GM19099 (cell line): ENCODE measurements at regions not wholly inside any gene's neighbourhood (a gene's known extent, or its start where the extent isn't known, plus 50 kb on each side); places are given as distances from the start of the nearest gene placed in this dataset.

Experiments
- POLR2A ChIP-seq: IDR thresholded peaks from 3 replicates; pipeline ENCODE4 v1.6.1; 2011; ENCODE audit warnings: low read depth; ENCODE audit not compliant: insufficient read length; ENCODE audit errors: extremely low read depth

- TF ChIP-seq POLR2A: no peak
Measured at GRCh38 chr3:117512975-117513374, 803.4 kb downstream of the TUSC7 start.

- TF ChIP-seq POLR2A: no peak
Measured at GRCh38 chr3:117515309-117515708, 805.7 kb downstream of the TUSC7 start.

GRCh38 chr3:117518364-117518763, 808.8 kb downstream of the TUSC7 start:
- no peak for TF ChIP-seq POLR2A

GRCh38 chr3:117519776-117520175, 810.2 kb downstream of the TUSC7 start:
- TF ChIP-seq POLR2A: no peak

- no peak for TF ChIP-seq POLR2A
Measured at GRCh38 chr3:117520582-117520981, 811.0 kb downstream of the TUSC7 start.

GRCh38 chr3:117523418-117523817, 813.8 kb downstream of the TUSC7 start:
- TF ChIP-seq POLR2A: no peak

- TF ChIP-seq POLR2A: no peak
Measured at GRCh38 chr3:117524890-117525289, 815.3 kb downstream of the TUSC7 start.

GRCh38 chr3:117526470-117527079, 817.0 kb downstream of the TUSC7 start:
- TF ChIP-seq POLR2A: no peak

GRCh38 chr3:117527346-117527745, 817.8 kb downstream of the TUSC7 start:
- TF ChIP-seq POLR2A: no peak

- no peak for TF ChIP-seq POLR2A
Measured at GRCh38 chr3:117528688-117529087, 819.1 kb downstream of the TUSC7 start.

GRCh38 chr3:117531078-117531767, 821.6 kb downstream of the TUSC7 start:
- no peak for TF ChIP-seq POLR2A

GRCh38 chr3:117532268-117532667, 822.7 kb downstream of the TUSC7 start:
- TF ChIP-seq POLR2A: no peak

- TF ChIP-seq POLR2A: no peak
Measured at GRCh38 chr3:117534138-117534537, 824.6 kb downstream of the TUSC7 start.

- TF ChIP-seq POLR2A: no peak
Measured at GRCh38 chr3:117536006-117536405, 826.4 kb downstream of the TUSC7 start.

GRCh38 chr3:117537949-117538348, 828.4 kb downstream of the TUSC7 start:
- no peak for TF ChIP-seq POLR2A

GRCh38 chr3:117539729-117540128, 830.1 kb downstream of the TUSC7 start:
- TF ChIP-seq POLR2A: no peak

GRCh38 chr3:117540597-117540996, 831.0 kb downstream of the TUSC7 start:
- TF ChIP-seq POLR2A: no peak

GRCh38 chr3:117541721-117542120, 832.1 kb downstream of the TUSC7 start:
- TF ChIP-seq POLR2A: no peak

- TF ChIP-seq POLR2A: no peak
Measured at GRCh38 chr3:117543521-117543920, 833.9 kb downstream of the TUSC7 start.
